ENCODE measurements at regions not wholly inside any gene's neighbourhood (a gene's known extent, or its start where the extent isn't known, plus 50 kb on each side); places are given as distances from the start of the nearest gene placed in this dataset.

- TF ChIP-seq CTCF (IDR thresholded peaks at IDR 0.05; ENCODE audit: low read length) (no peak), EZH2 (IDR thresholded peaks at IDR 0.05; ENCODE audit: borderline replicate concordance, low read length) (no peak)
Measured at GRCh38 chr5:2203774-2204173, 321.0 kb upstream of the IRX4 start.

All from OCI-LY1 (cell line).